ENCODE measurements at regions not wholly inside any gene's neighbourhood (a gene's known extent, or its start where the extent isn't known, plus 50 kb on each side); places are given as distances from the start of the nearest gene placed in this dataset.
A peak's percentile ranks its signal among the peaks of the same experiment; 100 is the strongest.

- Histone ChIP-seq H3K36me3 (ENCODE audit: control insufficient read depth, low read length) (no peaks in the 10 kb centered on the region), H4K20me1 (ENCODE audit: control insufficient read depth, insufficient read depth, low read depth, low read length) (no peaks in the 10 kb centered on the region), H3K27me3 (ENCODE audit: control insufficient read depth, low read length) (no peaks in the 10 kb centered on the region), H3K4me3 (ENCODE audit: low read length) (no peak overlapping the region), H3F3A (ENCODE audit: control insufficient read depth, insufficient read depth) (no peaks in the 10 kb centered on the region), H3K4me2 (ENCODE audit: low read length) (no peak overlapping the region), H3K4me1 (ENCODE audit: control insufficient read depth, low read length) (no peaks in the 10 kb centered on the region), H3K79me2 (ENCODE audit: control insufficient read depth, low read length) (no peaks in the 10 kb centered on the region), H3K9me2 (replicated peaks; ENCODE audit: control insufficient read depth, low read length) (no peaks in the 10 kb centered on the region), H3K27ac (ENCODE audit: low read depth, low read length) (no peak overlapping the region), H3K9me3 (ENCODE audit: control insufficient read depth, insufficient read depth, low read length) (no peaks in the 10 kb centered on the region)
- TF ChIP-seq CTCF (IDR thresholded peaks at IDR 0.05; ENCODE audit: low read depth, low read length, poor library complexity, severe bottlenecking): no peak
These were observed 240.2 kb downstream of the KCNS3 start for GRCh38 chr2:18118703-18119102.

- H3K27me3 ChIP-seq (ENCODE audit: control insufficient read depth, low read length): no peaks in the 10 kb centered on the region
- no peak overlapping the region for H3K27ac ChIP-seq (ENCODE audit: low read depth, low read length)
- peak; percentile 60 for TF ChIP-seq CTCF (IDR thresholded peaks at IDR 0.05; ENCODE audit: low read depth, low read length, poor library complexity, severe bottlenecking)
- no peak for TF ChIP-seq EZH2phosphoT487 (IDR thresholded peaks at IDR 0.05; ENCODE audit: borderline replicate concordance, low read length)
- no peaks in the 10 kb centered on the region for H3K9me2 ChIP-seq (replicated peaks; ENCODE audit: control insufficient read depth, low read length)
- no peaks in the 10 kb centered on the region for H3K9me3 ChIP-seq (ENCODE audit: control insufficient read depth, insufficient read depth, low read length)
- no peaks in the 10 kb centered on the region for H3K36me3 ChIP-seq (ENCODE audit: control insufficient read depth, low read length)
- no peaks in the 10 kb centered on the region for H3F3A ChIP-seq (ENCODE audit: control insufficient read depth, insufficient read depth)
- no peak overlapping the region for H3K4me2 ChIP-seq (ENCODE audit: low read length)
- H3K4me1 ChIP-seq (ENCODE audit: control insufficient read depth, low read length): no peaks in the 10 kb centered on the region
- H3K4me3 ChIP-seq (ENCODE audit: low read length): no peak overlapping the region
- no peaks in the 10 kb centered on the region for H4K20me1 ChIP-seq (ENCODE audit: control insufficient read depth, insufficient read depth, low read depth, low read length)
- no peaks in the 10 kb centered on the region for H3K79me2 ChIP-seq (ENCODE audit: control insufficient read depth, low read length)
These were observed 239.1 kb downstream of the KCNS3 start for GRCh38 chr2:18117592-18117991.

- Histone ChIP-seq H3K36me3 (ENCODE audit: control insufficient read depth, low read length) (no peaks in the 10 kb centered on the region), H3K9me2 (replicated peaks; ENCODE audit: control insufficient read depth, low read length) (no peaks in the 10 kb centered on the region), H3K79me2 (ENCODE audit: control insufficient read depth, low read length) (no peaks in the 10 kb centered on the region), H4K20me1 (ENCODE audit: control insufficient read depth, insufficient read depth, low read depth, low read length) (no peaks in the 10 kb centered on the region), H3K27me3 (ENCODE audit: control insufficient read depth, low read length) (no peaks in the 10 kb centered on the region), H3K4me3 (ENCODE audit: low read length) (no peak overlapping the region), H3K4me1 (ENCODE audit: control insufficient read depth, low read length) (no peaks in the 10 kb centered on the region), H3K9me3 (ENCODE audit: control insufficient read depth, insufficient read depth, low read length) (no peaks in the 10 kb centered on the region), H3K27ac (ENCODE audit: low read depth, low read length) (no peak overlapping the region), H3F3A (ENCODE audit: control insufficient read depth, insufficient read depth) (no peaks in the 10 kb centered on the region), H3K4me2 (ENCODE audit: low read length) (no peak overlapping the region)
- TF ChIP-seq EZH2phosphoT487 (IDR thresholded peaks at IDR 0.05; ENCODE audit: borderline replicate concordance, low read length): no peak
- TF ChIP-seq CTCF (IDR thresholded peaks at IDR 0.05; ENCODE audit: low read depth, low read length, poor library complexity, severe bottlenecking): no peak
These were observed 231.8 kb downstream of the KCNS3 start for GRCh38 chr2:18110222-18110621.

- Histone ChIP-seq H3K4me3 (ENCODE audit: low read length) (no peak overlapping the region), H3K9me3 (ENCODE audit: control insufficient read depth, insufficient read depth, low read length) (no peaks in the 10 kb centered on the region), H3F3A (ENCODE audit: control insufficient read depth, insufficient read depth) (no peaks in the 10 kb centered on the region), H3K27me3 (ENCODE audit: control insufficient read depth, low read length) (no peaks in the 10 kb centered on the region), H3K9me2 (replicated peaks; ENCODE audit: control insufficient read depth, low read length) (no peaks in the 10 kb centered on the region), H3K4me1 (ENCODE audit: control insufficient read depth, low read length) (no peaks in the 10 kb centered on the region), H3K4me2 (ENCODE audit: low read length) (no peak overlapping the region), H3K36me3 (ENCODE audit: control insufficient read depth, low read length) (no peaks in the 10 kb centered on the region), H3K27ac (ENCODE audit: low read depth, low read length) (no peak overlapping the region), H3K79me2 (ENCODE audit: control insufficient read depth, low read length) (no peaks in the 10 kb centered on the region), H4K20me1 (ENCODE audit: control insufficient read depth, insufficient read depth, low read depth, low read length) (no peaks in the 10 kb centered on the region)
- TF ChIP-seq CTCF (IDR thresholded peaks at IDR 0.05; ENCODE audit: low read depth, low read length, poor library complexity, severe bottlenecking): no peak
- TF ChIP-seq EZH2phosphoT487 (IDR thresholded peaks at IDR 0.05; ENCODE audit: borderline replicate concordance, low read length): no peak
These were observed 228.4 kb downstream of the KCNS3 start for GRCh38 chr2:18106841-18107240.
